OCI-LY7 (cell line): ENCODE measurements at regions not wholly inside any gene's neighbourhood (a gene's known extent, or its start where the extent isn't known, plus 50 kb on each side); places are given as distances from the start of the nearest gene placed in this dataset.

Experiments
- BruUV-seq: library from RNA; stranded (reverse); fragments of 400-500 nt; replicated peaks from 2 replicates; lab custom pipeline; 2021; lab: Mats Ljungman, UMichigan
- CTCF ChIA-PET: fragments of 300-600 bp; sonication (Branson Sonifier 250); formaldehyde crosslinking; loops from one replicate; lab custom pipeline; 2022; ENCODE audit warnings: antibody characterized with exemption; ENCODE audit not compliant: unreplicated experiment; lab: Charles Lee
- POLR2A ChIA-PET: fragments of 300-600 bp; sonication (Branson Sonifier 250); formaldehyde crosslinking; loops from one replicate; lab custom pipeline; 2022; ENCODE audit warnings: antibody characterized with exemption; lab: Charles Lee
- DNase-seq: peaks from one replicate; pipeline ENCODE4 v3.0.0-alpha.2; 2015; ENCODE audit warnings: low spot score
- H2AFZ ChIP-seq: fragments of 200-600 bp; sonication (generic), shearing (Covaris generic); 2 replicates; pipeline ENCODE4 v1.6.1; 2014; ENCODE audit warnings: mild to moderate bottlenecking, antibody characterized with exemption, low read length, moderate library complexity
- H3K27ac ChIP-seq: fragments of 200-600 bp; sonication (generic); 2 replicates; pipeline ENCODE4 v1.5.1; 2014; ENCODE audit warnings: mixed run types, low read depth, mild to moderate bottlenecking, moderate library complexity, low read length, inconsistent platforms; ENCODE audit not compliant: poor library complexity, severe bottlenecking
- H3K36me3 ChIP-seq: fragments of 200-600 bp; sonication (generic); 2 replicates; pipeline ENCODE4 v1.6.1; 2014; ENCODE audit warnings: mild to moderate bottlenecking, antibody characterized with exemption, low read length, moderate library complexity, mixed read lengths; ENCODE audit not compliant: insufficient read depth
- H3K4me1 ChIP-seq: fragments of 200-600 bp; sonication (generic); 2 replicates; pipeline ENCODE4 v1.5.1; 2014; ENCODE audit warnings: mild to moderate bottlenecking, low read length; ENCODE audit not compliant: insufficient read depth, poor library complexity, severe bottlenecking
- H3K4me2 ChIP-seq: fragments of 200-600 bp; sonication (generic); 2 replicates; pipeline ENCODE4 v1.6.1; 2014; ENCODE audit warnings: mild to moderate bottlenecking, low read length
- H3K4me3 ChIP-seq: fragments of 200-600 bp; sonication (generic); 2 replicates; pipeline ENCODE4 v1.5.1; 2014; ENCODE audit warnings: mild to moderate bottlenecking, low read depth, low read length; ENCODE audit not compliant: poor library complexity, severe bottlenecking
- H3K79me2 ChIP-seq: fragments of 200-600 bp; sonication (generic); 2 replicates; pipeline ENCODE4 v1.6.1; 2016; ENCODE audit warnings: low read depth, mild to moderate bottlenecking, low read length, moderate library complexity, mixed read lengths; ENCODE audit not compliant: insufficient read depth
- H3K9me2 ChIP-seq: fragments of 200-600 bp; sonication (generic); 2 replicates; pipeline ENCODE4 v1.6.1; 2016; ENCODE audit warnings: mild to moderate bottlenecking, low read length, mixed read lengths; ENCODE audit not compliant: insufficient read depth
- H3K9me3 ChIP-seq: fragments of 200-600 bp; sonication (generic); 2 replicates; pipeline ENCODE4 v1.6.1; 2014; ENCODE audit warnings: mild to moderate bottlenecking, mixed run types, low read length, mixed read lengths
- H4K20me1 ChIP-seq: fragments of 200-600 bp; sonication (generic); 2 replicates; pipeline ENCODE4 v1.6.1; 2014; ENCODE audit warnings: mild to moderate bottlenecking, antibody characterized with exemption, low read length, moderate library complexity, mixed read lengths; ENCODE audit not compliant: insufficient read depth
- EZH2phosphoT487 ChIP-seq: fragments of 200-600 bp; sonication (generic); IDR thresholded peaks from 2 replicates; pipeline ENCODE4 v1.6.1; 2018; ENCODE audit warnings: low read depth, borderline replicate concordance, mild to moderate bottlenecking, mixed run types, antibody characterized with exemption, low read length, moderate library complexity, mixed read lengths
- intact Hi-C: fragments of 100-400 bp; cut with micrococcal nuclease; formaldehyde crosslinking; loops from one replicate; pipeline ENCODE4 v1.10.0; 2022; ENCODE audit not compliant: unreplicated experiment
- TF ChIP-seq, protein P1 (sequence below): fragments of 200-600 bp; sonication (generic); conservative IDR thresholded peaks from 2 replicates; pipeline ENCODE4 v1.5.1; 2014; ENCODE audit warnings: mild to moderate bottlenecking, antibody characterized with exemption, low read length, moderate library complexity, mixed read lengths

DNA sequence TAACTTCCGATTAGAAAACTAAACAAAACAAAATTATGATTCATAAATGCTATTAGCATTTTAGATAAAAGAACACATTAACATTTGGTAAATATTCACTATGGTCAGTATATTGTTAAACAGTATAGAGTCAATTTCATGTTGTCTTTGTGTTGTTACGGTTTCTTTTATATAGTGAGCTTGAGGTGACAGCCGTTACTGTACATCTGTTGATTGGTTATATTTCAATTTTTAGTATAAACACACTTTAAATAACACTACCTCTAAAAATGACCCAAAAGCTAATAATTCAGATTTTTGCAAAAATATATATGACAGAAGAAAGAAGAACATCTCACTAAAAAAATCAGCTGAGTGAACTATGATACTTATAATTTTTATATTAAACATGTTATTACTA lies 249.0 kb upstream of the LUZP2 start:
- TF ChIP-seq, protein P1, sequence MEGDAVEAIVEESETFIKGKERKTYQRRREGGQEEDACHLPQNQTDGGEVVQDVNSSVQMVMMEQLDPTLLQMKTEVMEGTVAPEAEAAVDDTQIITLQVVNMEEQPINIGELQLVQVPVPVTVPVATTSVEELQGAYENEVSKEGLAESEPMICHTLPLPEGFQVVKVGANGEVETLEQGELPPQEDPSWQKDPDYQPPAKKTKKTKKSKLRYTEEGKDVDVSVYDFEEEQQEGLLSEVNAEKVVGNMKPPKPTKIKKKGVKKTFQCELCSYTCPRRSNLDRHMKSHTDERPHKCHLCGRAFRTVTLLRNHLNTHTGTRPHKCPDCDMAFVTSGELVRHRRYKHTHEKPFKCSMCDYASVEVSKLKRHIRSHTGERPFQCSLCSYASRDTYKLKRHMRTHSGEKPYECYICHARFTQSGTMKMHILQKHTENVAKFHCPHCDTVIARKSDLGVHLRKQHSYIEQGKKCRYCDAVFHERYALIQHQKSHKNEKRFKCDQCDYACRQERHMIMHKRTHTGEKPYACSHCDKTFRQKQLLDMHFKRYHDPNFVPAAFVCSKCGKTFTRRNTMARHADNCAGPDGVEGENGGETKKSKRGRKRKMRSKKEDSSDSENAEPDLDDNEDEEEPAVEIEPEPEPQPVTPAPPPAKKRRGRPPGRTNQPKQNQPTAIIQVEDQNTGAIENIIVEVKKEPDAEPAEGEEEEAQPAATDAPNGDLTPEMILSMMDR: no peak
- no peak for TF ChIP-seq EZH2phosphoT487
- BruUV-seq: no TSS peak
- Histone ChIP-seq H3K79me2 (no peaks in the 10 kb centered on the region), H3K36me3 (no peaks in the 10 kb centered on the region), H3K4me2 (no peak overlapping the region), H2AFZ (no peak overlapping the region), H3K9me3 (no peaks in the 10 kb centered on the region), H3K9me2 (no peaks in the 10 kb centered on the region), H3K4me1 (no peaks in the 10 kb centered on the region), H3K4me3 (no peak overlapping the region), H4K20me1 (no peaks in the 10 kb centered on the region), H3K27ac (no peak overlapping the region)
- ChIA-PET CTCF (no interaction called here), POLR2A (no interaction called here)
- DNase-seq: no peak
- intact Hi-C loops: no loop called here

DNA sequence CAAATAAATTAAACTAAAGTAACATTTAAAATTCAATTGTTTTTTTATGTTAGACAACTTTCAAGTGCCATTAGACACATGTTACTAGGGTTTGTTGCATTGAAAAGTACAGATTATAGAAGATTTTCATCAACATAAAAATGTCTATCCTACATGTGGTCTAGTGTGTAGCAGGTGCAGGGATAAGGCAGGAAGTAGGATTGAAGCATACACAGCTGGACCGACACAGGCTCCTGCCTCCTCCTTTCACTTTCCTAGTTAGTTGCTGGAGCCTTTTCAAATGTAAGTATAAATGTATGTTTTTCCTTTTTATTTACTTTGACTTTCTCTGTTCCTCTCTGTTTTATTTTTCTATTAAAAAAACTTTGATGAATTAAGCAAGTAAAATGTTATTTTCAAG lies 246.9 kb upstream of the LUZP2 start:
- H3K9me2 ChIP-seq: no peaks in the 10 kb centered on the region
- no peak for DNase-seq
- TF ChIP-seq, protein P1: no peak
- TF ChIP-seq EZH2phosphoT487: no peak
- no peaks in the 10 kb centered on the region for H3K4me1 ChIP-seq
- no peak overlapping the region for H3K4me2 ChIP-seq
- no peaks in the 10 kb centered on the region for H3K36me3 ChIP-seq
- intact Hi-C loops: no loop called here
- no TSS peak for BruUV-seq
- POLR2A ChIA-PET: no interaction called here
- no peak overlapping the region for H3K27ac ChIP-seq
- no peaks in the 10 kb centered on the region for H3K9me3 ChIP-seq
- CTCF ChIA-PET: no interaction called here
- no peak overlapping the region for H2AFZ ChIP-seq
- no peaks in the 10 kb centered on the region for H4K20me1 ChIP-seq
- H3K79me2 ChIP-seq: no peaks in the 10 kb centered on the region
- no peak overlapping the region for H3K4me3 ChIP-seq

DNA sequence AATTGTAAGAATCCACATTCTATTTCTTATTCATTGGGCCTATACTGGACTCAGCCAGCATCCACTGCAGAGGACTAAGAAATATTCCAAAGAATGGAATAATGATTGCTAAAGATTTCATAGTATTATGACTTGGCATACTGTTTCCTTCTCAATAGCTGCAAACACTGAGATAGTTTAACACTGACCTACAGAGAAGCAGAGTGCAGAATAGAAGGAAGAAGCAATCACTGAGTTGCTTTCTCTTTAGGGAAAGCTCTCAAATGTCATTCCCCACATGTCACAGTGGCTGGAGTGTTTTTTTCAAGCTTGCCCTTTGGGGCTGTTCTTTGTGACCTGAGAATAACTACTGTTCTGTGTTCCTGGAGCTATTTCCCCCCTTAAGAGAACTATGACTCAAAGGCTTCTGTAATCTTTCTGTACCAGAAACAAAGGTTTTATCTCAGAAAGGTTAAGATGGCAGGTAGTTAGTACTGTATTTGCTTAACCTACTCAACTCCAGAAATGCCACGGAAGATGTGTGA lies 243.6 kb upstream of the LUZP2 start:
- TF ChIP-seq EZH2phosphoT487: no peak
- TF ChIP-seq, protein P1: no peak
- POLR2A ChIA-PET: interaction anchor here (0.6 kb wide), 1 partner anchor 263 kb away, joined by 3 read pairs; no protein-coding TSS in a partner anchor
- Histone ChIP-seq H3K4me3 (no peak overlapping the region), H3K36me3 (no peaks in the 10 kb centered on the region), H3K27ac (no peak overlapping the region), H3K9me2 (no peaks in the 10 kb centered on the region), H3K4me1 (no peaks in the 10 kb centered on the region), H3K79me2 (no peaks in the 10 kb centered on the region), H3K9me3 (no peaks in the 10 kb centered on the region), H2AFZ (no peak overlapping the region), H3K4me2 (no peak overlapping the region), H4K20me1 (no peaks in the 10 kb centered on the region)
- CTCF ChIA-PET: no interaction called here
- no peak for DNase-seq
- intact Hi-C loops: no loop called here
- BruUV-seq: no TSS peak
